H1 (cell line): ENCODE measurements at regions not wholly inside any gene's neighbourhood (a gene's known extent, or its start where the extent isn't known, plus 50 kb on each side); places are given as distances from the start of the nearest gene placed in this dataset.
"Not testable (repeated sequence)": the region's sequence is repeated elsewhere in the genome, so short reads cannot be mapped to it uniquely, and the experiment has no call there.

Experiments
- CTCF ChIA-PET: fragments of 300-600 bp; sonication (Branson Sonifier 250); formaldehyde crosslinking; loops from one replicate; lab custom pipeline; 2021; ENCODE audit not compliant: partially characterized antibody; lab: Charles Lee
- POLR2A ChIA-PET: fragments of 300-600 bp; sonication (Branson Sonifier 250); formaldehyde crosslinking; loops from one replicate; lab custom pipeline; 2021; ENCODE audit warnings: inconsistent platforms; ENCODE audit not compliant: partially characterized antibody; lab: Charles Lee
- DNase-seq, 2 experiments: peaks; one replicate each; pipeline versions ENCODE4 v3.0.0 to v3.0.0-alpha.2; 2010 to 2022; ENCODE audit warnings: low spot score in 2 of 2, low read depth in 1 of 2, mixed read lengths in 1 of 2
- FAIRE-seq: peaks from 2 replicates; lab custom pipeline; 2011; peaks lifted over from hg19 to GRCh38; lab: Jason Lieb, UNC
- H2AFZ ChIP-seq: 2 replicates; pipeline ENCODE4 v1.8.1; 2012; ENCODE audit warnings: low read length, inconsistent platforms
- H2AK5ac ChIP-seq: 2 replicates; pipeline ENCODE4 v1.6.1; 2013; ENCODE audit warnings: low read depth, low read length
- H2BK120ac ChIP-seq: replicated peaks from 2 replicates; pipeline ENCODE3; 2013; ENCODE audit warnings: low read depth, low read length, inconsistent platforms
- H2BK12ac ChIP-seq: 2 replicates; pipeline ENCODE4 v1.6.1; 2013; ENCODE audit warnings: low read depth, low read length
- H2BK15ac ChIP-seq: 2 replicates; pipeline ENCODE4 v1.6.1; 2013; ENCODE audit warnings: low read length
- H2BK20ac ChIP-seq: 2 replicates; pipeline ENCODE4 v1.6.1; 2013; ENCODE audit warnings: low read length
- H2BK5ac ChIP-seq: 2 replicates; pipeline ENCODE4 v1.6.1; 2013; ENCODE audit warnings: low read depth, low read length
- H3K14ac ChIP-seq: 2 replicates; pipeline ENCODE4 v1.6.1; 2013; ENCODE audit warnings: inconsistent platforms; ENCODE audit not compliant: insufficient read length
- H3K18ac ChIP-seq: 2 replicates; pipeline ENCODE4 v1.6.1; 2013; ENCODE audit warnings: low read length; ENCODE audit errors: extremely low read depth
- H3K23ac ChIP-seq: 2 replicates; pipeline ENCODE4 v1.6.1; 2013; ENCODE audit warnings: inconsistent platforms; ENCODE audit not compliant: insufficient read length
- H3K23me2 ChIP-seq: 2 replicates; pipeline ENCODE4 v1.6.1; 2013; ENCODE audit warnings: low read depth, low read length
- H3K27ac ChIP-seq: 2 replicates; pipeline ENCODE4 v1.6.1; 2011; ENCODE audit warnings: low read depth, low read length, inconsistent platforms
- H3K27me3 ChIP-seq, 4 experiments: replicated peaks in 1 of 4; 1 replicate in 1 of 4; 2 replicates in 3 of 4; pipeline versions ENCODE4 v1.6.1 to v1.8.1; 2011 to 2013; ENCODE audit warnings: low read length in 3 of 4, mild to moderate bottlenecking in 3 of 4, inconsistent platforms in 2 of 4, mixed read lengths in 2 of 4, moderate library complexity in 1 of 4; ENCODE audit not compliant: control insufficient read depth in 3 of 4, insufficient read depth in 3 of 4; ENCODE audit errors: extremely low read depth in 1 of 4
- H3K36me3 ChIP-seq, 4 experiments: 2 replicates each; pipeline versions ENCODE4 v1.6.1 to v1.8.1; 2011 to 2013; ENCODE audit warnings: mild to moderate bottlenecking in 4 of 4, low read length in 3 of 4, moderate library complexity in 2 of 4, control low read depth in 1 of 4, inconsistent platforms in 1 of 4; ENCODE audit not compliant: insufficient read depth in 4 of 4, control insufficient read depth in 2 of 4
- H3K4ac ChIP-seq: replicated peaks from 2 replicates; pipeline ENCODE3; 2013; ENCODE audit warnings: low read length, low read depth, mixed read lengths, inconsistent platforms; ENCODE audit not compliant: insufficient read length
- H3K4me1 ChIP-seq, 4 experiments: replicated peaks in 1 of 4; 1 replicate in 1 of 4; 2 replicates in 3 of 4; pipeline versions ENCODE4 v1.6.1 to v1.8.1; 2011 to 2013; ENCODE audit warnings: low read length in 3 of 4, inconsistent platforms in 2 of 4, mixed read lengths in 1 of 4; ENCODE audit not compliant: insufficient read depth in 4 of 4, control insufficient read depth in 3 of 4
- H3K4me2 ChIP-seq, 2 experiments: 2 replicates each; pipeline versions ENCODE4 v1.6.1 to v1.8.1; 2011 to 2013; ENCODE audit warnings: low read depth in 2 of 2, low read length in 2 of 2, control low read depth in 1 of 2, inconsistent platforms in 1 of 2, mild to moderate bottlenecking in 1 of 2; ENCODE audit not compliant: insufficient read depth in 1 of 2
- H3K4me3 ChIP-seq, 4 experiments: fragments of 200-600, 300-600 bp in 1 of 4; sonication (generic), shearing (Covaris generic), sonication (Bioruptor Twin) in 1 of 4; 2 replicates each; pipeline versions ENCODE4 v1.5.1 to v1.8.1; 2011 to 2016; ENCODE audit warnings: low read length in 4 of 4, low read depth in 3 of 4, control low read depth in 2 of 4, inconsistent platforms in 2 of 4, mild to moderate bottlenecking in 2 of 4, mixed read lengths in 1 of 4, moderate library complexity in 1 of 4; ENCODE audit not compliant: insufficient read depth in 2 of 4; ENCODE audit errors: extremely low read depth in 1 of 4
- H3K56ac ChIP-seq: replicated peaks from 2 replicates; pipeline ENCODE3; 2013; ENCODE audit warnings: low read depth, mild to moderate bottlenecking, mixed read lengths, low read length, inconsistent platforms; ENCODE audit not compliant: insufficient read length
- H3K79me1 ChIP-seq: 2 replicates; pipeline ENCODE4 v1.6.1; 2013; ENCODE audit warnings: low read depth, low read length, control low read depth
- H3K79me2 ChIP-seq, 2 experiments: 2 replicates each; pipeline versions ENCODE4 v1.6.1 to v1.8.1; 2012 to 2013; ENCODE audit warnings: low read length in 2 of 2, mild to moderate bottlenecking in 2 of 2, inconsistent platforms in 1 of 2; ENCODE audit not compliant: insufficient read depth in 2 of 2, control insufficient read depth in 1 of 2
- H3K9ac ChIP-seq, 4 experiments: replicated peaks in 1 of 4; 1 replicate in 1 of 4; 2 replicates in 3 of 4; pipeline versions ENCODE4 v1.6.1 to v1.8.1; 2011 to 2013; ENCODE audit warnings: low read depth in 3 of 4, low read length in 3 of 4, control low read depth in 2 of 4, mild to moderate bottlenecking in 2 of 4, moderate library complexity in 2 of 4, inconsistent platforms in 1 of 4; ENCODE audit errors: extremely low read depth in 1 of 4
- H3K9me3 ChIP-seq, 2 experiments: 2 replicates each; pipeline versions ENCODE4 v1.6.1 to v1.8.1; 2012 to 2013; ENCODE audit warnings: mild to moderate bottlenecking in 2 of 2, moderate library complexity in 2 of 2, control low read depth in 1 of 2, inconsistent platforms in 1 of 2, low read depth in 1 of 2, low read length in 1 of 2, mixed read lengths in 1 of 2; ENCODE audit not compliant: insufficient read depth in 2 of 2
- H4K20me1 ChIP-seq, 2 experiments: replicated peaks in 1 of 2; 2 replicates each; pipeline versions ENCODE3 to v1.8.1; 2011 to 2013; ENCODE audit warnings: inconsistent platforms in 2 of 2, low read length in 2 of 2, mild to moderate bottlenecking in 1 of 2; ENCODE audit not compliant: insufficient read depth in 2 of 2, control insufficient read depth in 1 of 2
- H4K5ac ChIP-seq: 2 replicates; pipeline ENCODE4 v1.6.1; 2013; ENCODE audit warnings: low read length, low read depth, mixed read lengths, inconsistent platforms; ENCODE audit not compliant: insufficient read length
- H4K8ac ChIP-seq: 2 replicates; pipeline ENCODE4 v1.8.0; 2013; ENCODE audit warnings: mild to moderate bottlenecking, moderate library complexity, low read length, inconsistent platforms; ENCODE audit not compliant: insufficient read depth; ENCODE audit errors: extremely low read depth
- H4K91ac ChIP-seq: replicated peaks from 2 replicates; pipeline ENCODE3; 2013; ENCODE audit warnings: low read length, mixed read lengths, inconsistent platforms; ENCODE audit not compliant: insufficient read length
- WGBS, 2 experiments: shearing (Covaris generic) in 1 of 2; methylation state at CpG; one replicate each; pipeline versions ENCODE4 v1.1.6 to v1.1.7; 2013 to 2015; ENCODE audit warnings: low lambda C conversion rate in 2 of 2, mixed read lengths in 2 of 2, inconsistent platforms in 1 of 2, low coverage in 1 of 2, missing lambda C conversion rate in 1 of 2; ENCODE audit not compliant: insufficient replicate concordance in 2 of 2, insufficient coverage in 1 of 2, insufficient read length in 1 of 2; ENCODE audit errors: extremely low coverage in 1 of 2, missing lambda C conversion rate in 1 of 2; 5-methylcytosine and 5-hydroxymethylcytosine counted together

DNA sequence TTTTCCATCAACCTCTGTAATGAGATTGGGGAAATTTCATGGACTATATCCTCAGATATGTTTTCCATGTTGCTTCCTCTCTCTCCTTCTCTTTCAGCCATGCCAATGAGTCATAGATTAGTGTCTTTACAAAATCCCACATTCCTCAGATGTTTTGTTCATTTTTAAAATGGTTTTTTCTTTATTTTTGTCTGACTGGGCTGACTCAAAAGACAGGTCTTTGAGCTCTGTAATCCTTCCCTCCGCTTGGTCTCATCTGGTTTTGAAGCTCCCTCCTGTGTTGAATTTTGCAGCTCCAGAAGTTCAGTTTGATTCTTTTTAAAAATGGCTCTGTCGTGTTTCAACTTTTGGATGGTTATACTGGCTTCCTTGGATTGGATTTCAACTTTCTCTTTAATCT is 86.7 kb downstream of the LGALS9B start:
- FAIRE-seq, DNase-seq, H3K56ac ChIP-seq, H2BK15ac ChIP-seq, H3K4me3 ChIP-seq, CTCF ChIA-PET, H3K4ac ChIP-seq, H2AFZ ChIP-seq, H4K8ac ChIP-seq, H2BK5ac ChIP-seq, H3K79me1 ChIP-seq, H2BK20ac ChIP-seq, H4K5ac ChIP-seq, H3K23me2 ChIP-seq, H3K4me1 ChIP-seq, H2AK5ac ChIP-seq, H4K91ac ChIP-seq, H3K18ac ChIP-seq, H2BK120ac ChIP-seq, H3K27ac ChIP-seq, H3K27me3 ChIP-seq, H3K9me3 ChIP-seq, H3K79me2 ChIP-seq, H3K4me2 ChIP-seq, H2BK12ac ChIP-seq, H3K14ac ChIP-seq, H3K23ac ChIP-seq, H3K9ac ChIP-seq, H4K20me1 ChIP-seq, POLR2A ChIA-PET, H3K36me3 ChIP-seq: not testable (repeated sequence)
- WGBS, 2 experiments, result 76% methylated on average over 2 of the region's 2 CpGs; no CpG with 5 or more reads in 1 of the 2 experiments

DNA sequence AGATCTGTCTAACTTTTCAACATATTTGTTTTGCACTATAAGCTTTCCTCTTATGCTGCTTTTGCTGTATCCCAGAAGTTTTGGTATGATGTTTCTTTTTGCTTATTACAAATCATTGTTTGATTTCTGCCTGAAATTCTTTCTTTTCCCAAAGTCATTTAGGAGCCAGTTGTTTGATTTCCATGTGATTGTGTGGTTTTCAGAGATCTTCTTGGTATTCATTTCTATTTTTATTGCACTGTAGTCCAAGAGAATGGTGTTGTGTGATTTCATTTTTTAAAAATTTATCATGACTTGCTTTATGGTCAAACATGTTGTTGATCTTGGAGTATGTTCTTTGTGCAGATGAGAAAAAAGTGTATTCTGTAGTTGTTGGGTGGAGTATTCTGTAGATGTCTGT is 88.1 kb downstream of the LGALS9B start:
- H3K14ac ChIP-seq, H2BK5ac ChIP-seq, CTCF ChIA-PET, H3K4ac ChIP-seq, H4K5ac ChIP-seq, DNase-seq, H3K36me3 ChIP-seq, H3K79me2 ChIP-seq, H4K91ac ChIP-seq, H4K20me1 ChIP-seq, FAIRE-seq, H3K23ac ChIP-seq, H3K18ac ChIP-seq, POLR2A ChIA-PET, H3K9me3 ChIP-seq, H3K4me3 ChIP-seq, H2BK15ac ChIP-seq, H3K9ac ChIP-seq, H3K56ac ChIP-seq, H2BK20ac ChIP-seq, H3K79me1 ChIP-seq, H2BK120ac ChIP-seq, H2AK5ac ChIP-seq, H2AFZ ChIP-seq, H3K23me2 ChIP-seq, H3K27me3 ChIP-seq, H3K27ac ChIP-seq, H3K4me1 ChIP-seq, H3K4me2 ChIP-seq, H4K8ac ChIP-seq, H2BK12ac ChIP-seq: not testable (repeated sequence)
